Activated naive CD4-positive, alpha-beta T cell treated with anti-CD3 and anti-CD28 coated beads for 36 hours (primary cell): ENCODE measurements at regions not wholly inside any gene's neighbourhood (a gene's known extent, or its start where the extent isn't known, plus 50 kb on each side); places are given as distances from the start of the nearest gene placed in this dataset.

Experiments
- CTCF ChIA-PET: fragments of 350-600 bp; sonication (Branson Sonifier 250); formaldehyde crosslinking; loops from one replicate; lab custom pipeline; 2021; ENCODE audit warnings: antibody characterized with exemption; lab: Charles Lee
- DNase-seq: peaks from one replicate; pipeline ENCODE4 v3.0.0-alpha.2; 2020
- H3K27ac Mint-ChIP-seq: one replicate; pipeline ENCODE4 v1.8.0; 2021; ENCODE audit warnings: mild to moderate bottlenecking, mixed read lengths
- H3K27me3 Mint-ChIP-seq: one replicate; pipeline ENCODE4 v1.8.0; 2021; ENCODE audit warnings: low read depth, mixed read lengths
- H3K36me3 Mint-ChIP-seq: one replicate; pipeline ENCODE4 v1.8.0; 2021; ENCODE audit warnings: low read depth, mixed read lengths
- H3K4me1 Mint-ChIP-seq: one replicate; pipeline ENCODE4 v1.8.0; 2021; ENCODE audit warnings: low read depth, mixed read lengths
- H3K4me3 Mint-ChIP-seq: one replicate; pipeline ENCODE4 v1.8.0; 2021; ENCODE audit warnings: mild to moderate bottlenecking, moderate library complexity, mixed read lengths
- H3K9me3 Mint-ChIP-seq: one replicate; pipeline ENCODE4 v1.8.0; 2021; ENCODE audit warnings: mixed read lengths
- intact Hi-C: fragments of 100-400 bp; cut with micrococcal nuclease; formaldehyde crosslinking; loops from one replicate; pipeline ENCODE4 v1.15.1; 2023

DNA sequence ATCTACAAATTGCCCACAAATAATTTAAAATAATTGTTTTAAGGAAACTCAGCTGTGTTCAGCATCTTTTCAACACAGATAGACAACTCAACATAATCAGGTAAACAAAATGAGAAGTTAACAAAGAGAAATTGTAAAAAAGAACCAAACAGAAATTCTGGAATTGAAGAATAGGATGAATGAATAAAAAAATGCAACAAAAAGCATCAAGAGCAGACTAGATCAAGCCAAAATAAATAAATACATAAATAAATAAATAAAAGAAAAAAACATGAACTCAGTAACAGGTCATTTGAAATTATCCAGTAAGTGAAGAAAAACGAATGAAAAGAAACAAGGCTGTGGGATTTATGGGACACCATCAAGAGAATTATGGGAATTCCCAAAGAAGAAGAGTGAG is 94.0 kb upstream of the CDK6 start:
- intact Hi-C loops: no loop called here
- no peak for DNase-seq
- CTCF ChIA-PET: no interaction called here
- Mint-ChIP-seq H3K36me3 (no peaks in the 10 kb centered on the region), H3K4me1 (no peaks in the 10 kb centered on the region), H3K27ac (no peak overlapping the region), H3K4me3 (no peak overlapping the region), H3K9me3 (peaks cover 12% of the 10 kb centered on the region), H3K27me3 (peaks cover 17% of the 10 kb centered on the region)

DNA sequence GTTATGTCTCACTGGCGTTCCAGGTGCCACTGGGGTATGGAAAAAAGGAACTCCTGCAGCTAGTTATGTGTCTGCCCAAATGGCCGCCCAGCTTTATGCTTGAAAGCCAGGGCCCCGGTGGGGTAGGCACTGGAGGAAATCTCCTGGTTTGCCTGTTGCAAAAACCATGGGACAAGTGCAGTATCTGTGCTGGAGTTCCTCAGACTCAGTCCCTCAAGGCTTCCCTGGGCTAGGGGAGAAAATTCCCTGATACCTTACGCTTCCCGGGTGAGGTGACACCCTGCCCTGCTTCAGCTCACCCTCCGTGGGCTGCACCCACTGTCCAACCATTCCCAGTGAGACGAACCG is 90.3 kb upstream of the CDK6 start:
- H3K36me3 Mint-ChIP-seq: no peaks in the 10 kb centered on the region

DNA sequence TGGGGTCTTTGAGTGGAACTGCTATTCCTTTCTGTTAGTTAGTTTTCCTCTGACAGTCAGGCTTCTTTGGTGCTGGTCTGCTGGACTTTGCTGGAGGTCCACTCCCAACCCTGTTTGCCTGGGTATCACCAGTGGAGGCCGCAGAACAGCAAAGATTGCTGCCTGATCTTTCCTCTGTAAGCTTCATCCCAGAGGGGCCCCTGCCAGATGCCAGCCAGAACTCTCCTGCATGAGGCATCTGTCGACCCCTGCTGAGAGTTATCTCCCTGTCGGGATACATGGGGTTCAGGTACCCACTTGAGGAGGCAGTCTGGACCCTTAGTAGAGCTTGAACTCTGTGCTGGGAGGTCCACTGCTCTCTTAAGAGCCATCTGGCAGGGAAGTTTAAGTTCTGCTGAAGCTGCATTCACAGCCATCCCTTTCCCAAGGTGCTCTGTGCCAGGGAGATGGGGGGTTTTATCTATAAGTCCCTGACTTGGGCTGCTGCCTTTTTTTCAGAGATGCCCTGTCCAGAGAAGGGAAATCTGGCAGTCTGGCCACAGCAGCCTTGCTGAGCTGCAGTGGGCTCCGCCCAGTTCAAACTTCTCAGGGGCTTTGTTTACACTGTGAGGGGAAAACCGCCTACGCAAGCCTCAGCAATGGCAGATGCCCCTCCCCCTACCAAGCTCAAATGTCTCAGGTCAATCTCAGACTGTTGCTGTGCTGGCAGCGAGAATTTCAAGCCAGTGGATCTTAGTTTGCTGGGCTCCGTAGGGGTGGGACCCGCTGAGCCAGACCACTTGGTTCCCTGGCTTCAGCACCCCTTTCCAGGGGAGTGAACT is 89.7 kb upstream of the CDK6 start:
- Mint-ChIP-seq H3K27ac (no peak overlapping the region), H3K4me3 (no peak overlapping the region), H3K36me3 (no peaks in the 10 kb centered on the region), H3K4me1 (no peaks in the 10 kb centered on the region), H3K9me3 (peaks cover 6% of the 10 kb centered on the region), H3K27me3 (peaks cover 17% of the 10 kb centered on the region)
- intact Hi-C loops: no loop called here
- CTCF ChIA-PET: interaction anchor here (0.6 kb wide), 1 partner anchor 24 kb away, joined by 3 read pairs; no protein-coding TSS in a partner anchor
- no peak for DNase-seq

More for the DNA sequence above, 90.3 kb upstream of the CDK6 start:
- CTCF ChIA-PET: interaction anchor here (0.6 kb wide), 1 partner anchor 23 kb away, joined by 3 read pairs; no protein-coding TSS in a partner anchor
- no peaks in the 10 kb centered on the region for H3K4me1 Mint-ChIP-seq
- DNase-seq: no peak
- intact Hi-C loops: no loop called here
- peaks cover 17% of the 10 kb centered on the region for H3K27me3 Mint-ChIP-seq
- H3K4me3 Mint-ChIP-seq: no peak overlapping the region
- peaks cover 10% of the 10 kb centered on the region for H3K9me3 Mint-ChIP-seq
- H3K27ac Mint-ChIP-seq: no peak overlapping the region

DNA sequence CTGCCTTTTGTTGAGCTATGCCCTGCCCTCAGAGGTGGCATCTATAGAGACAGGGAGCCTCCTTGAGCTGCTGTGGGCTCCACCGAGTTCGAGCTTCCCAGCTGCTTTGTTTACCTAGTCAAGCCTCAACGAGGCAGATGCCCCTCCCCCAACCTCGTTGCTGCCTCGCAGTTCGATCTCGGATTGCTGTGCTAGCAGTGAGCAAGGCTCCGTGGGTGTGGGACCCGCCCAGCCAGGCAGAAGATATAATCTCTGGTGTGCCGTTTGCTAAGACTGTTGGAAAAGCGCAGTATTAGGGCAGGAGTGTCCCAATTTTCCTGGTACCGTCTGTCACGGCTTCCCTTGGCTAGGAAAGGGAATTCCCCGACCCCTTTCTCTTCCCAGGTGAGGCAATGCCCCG is 88.4 kb upstream of the CDK6 start:
- Mint-ChIP-seq H3K27ac (no peak overlapping the region), H3K27me3 (peaks cover 16% of the 10 kb centered on the region), H3K9me3 (no peaks in the 10 kb centered on the region), H3K36me3 (no peaks in the 10 kb centered on the region), H3K4me3 (no peak overlapping the region), H3K4me1 (no peaks in the 10 kb centered on the region)
- intact Hi-C loops: no loop called here
- CTCF ChIA-PET: no interaction called here
- no peak for DNase-seq

DNA sequence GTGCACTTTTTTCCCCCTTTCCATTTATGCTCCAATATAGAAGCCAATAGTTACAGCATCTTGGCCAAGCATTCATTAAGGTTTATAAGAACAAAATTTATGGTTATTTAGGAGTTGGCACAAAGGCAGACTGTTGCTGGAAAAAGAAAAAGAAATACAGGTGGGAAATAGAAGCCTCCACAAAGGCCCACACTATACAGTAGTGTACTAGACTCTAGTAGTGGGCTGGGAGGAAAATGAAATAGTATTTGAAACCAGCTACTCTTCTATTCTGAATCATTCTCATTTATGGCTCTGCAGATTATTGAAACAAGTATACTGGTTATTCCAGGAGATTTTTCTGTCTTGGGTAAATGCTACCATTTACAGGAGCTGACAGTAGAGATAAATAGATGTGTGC is 80.9 kb upstream of the CDK6 start:
- intact Hi-C loops: no loop called here
- Mint-ChIP-seq H3K27me3 (peaks cover 2% of the 10 kb centered on the region), H3K27ac (no peak overlapping the region), H3K9me3 (no peaks in the 10 kb centered on the region), H3K36me3 (no peaks in the 10 kb centered on the region), H3K4me1 (no peaks in the 10 kb centered on the region), H3K4me3 (no peak overlapping the region)
- no peak for DNase-seq
- CTCF ChIA-PET: interaction anchor here (0.7 kb wide), 1 partner anchor 437 kb away, joined by 4 read pairs; no protein-coding TSS in a partner anchor

DNA sequence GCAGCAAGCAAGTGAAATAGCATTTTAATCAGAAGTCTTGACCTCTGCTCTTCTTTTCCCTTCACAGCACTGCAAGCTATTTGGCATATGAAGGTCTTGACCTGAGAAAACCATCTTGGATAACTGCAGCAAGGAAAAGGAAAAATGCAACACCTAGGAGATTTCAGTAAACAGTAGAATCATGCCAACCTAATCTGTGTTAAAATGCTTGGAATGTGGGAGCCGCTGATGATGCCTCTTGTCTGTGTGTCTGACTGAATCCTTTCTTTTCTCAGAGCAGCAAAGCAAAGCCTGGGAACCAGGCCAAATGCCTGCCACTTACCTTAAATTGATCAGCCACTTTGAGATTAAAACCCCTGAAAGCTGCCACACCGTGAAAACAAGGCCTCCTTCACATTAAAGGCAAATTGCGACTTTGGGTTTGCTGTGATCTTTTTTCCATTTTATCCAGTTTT is 80.4 kb upstream of the CDK6 start:
- Mint-ChIP-seq H3K36me3 (no peaks in the 10 kb centered on the region), H3K4me1 (no peaks in the 10 kb centered on the region), H3K4me3 (no peak overlapping the region), H3K27ac (no peak overlapping the region), H3K27me3 (peaks cover 2% of the 10 kb centered on the region), H3K9me3 (no peaks in the 10 kb centered on the region)
- intact Hi-C loops: no loop called here
- CTCF ChIA-PET: interaction anchor here (0.7 kb wide), 1 partner anchor 437 kb away, joined by 4 read pairs; no protein-coding TSS in a partner anchor
- DNase-seq: no peak

DNA sequence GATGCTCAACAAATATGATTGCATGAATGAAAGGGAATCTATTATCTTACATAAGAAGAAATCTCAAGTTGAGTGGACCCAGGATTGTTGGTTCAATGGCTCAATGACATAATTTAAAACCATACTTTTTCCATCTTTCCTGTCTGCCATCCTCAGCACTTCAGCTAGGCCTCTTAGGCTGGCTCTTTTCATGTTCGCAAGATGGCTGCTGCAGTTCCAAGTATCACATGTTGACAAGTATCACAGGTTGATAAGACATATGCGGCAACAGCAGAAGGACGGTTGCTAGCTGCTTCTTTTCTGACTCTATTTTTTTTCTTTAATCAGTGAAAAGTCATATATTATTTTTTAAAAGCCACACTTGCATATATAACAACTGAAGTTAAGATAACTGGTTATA is 79.0 kb upstream of the CDK6 start:
- Mint-ChIP-seq H3K36me3 (no peaks in the 10 kb centered on the region), H3K27ac (no peak overlapping the region), H3K27me3 (no peaks in the 10 kb centered on the region), H3K4me1 (no peaks in the 10 kb centered on the region), H3K9me3 (no peaks in the 10 kb centered on the region), H3K4me3 (no peak overlapping the region)
- intact Hi-C loops: no loop called here
- DNase-seq: no peak
- CTCF ChIA-PET: no interaction called here

DNA sequence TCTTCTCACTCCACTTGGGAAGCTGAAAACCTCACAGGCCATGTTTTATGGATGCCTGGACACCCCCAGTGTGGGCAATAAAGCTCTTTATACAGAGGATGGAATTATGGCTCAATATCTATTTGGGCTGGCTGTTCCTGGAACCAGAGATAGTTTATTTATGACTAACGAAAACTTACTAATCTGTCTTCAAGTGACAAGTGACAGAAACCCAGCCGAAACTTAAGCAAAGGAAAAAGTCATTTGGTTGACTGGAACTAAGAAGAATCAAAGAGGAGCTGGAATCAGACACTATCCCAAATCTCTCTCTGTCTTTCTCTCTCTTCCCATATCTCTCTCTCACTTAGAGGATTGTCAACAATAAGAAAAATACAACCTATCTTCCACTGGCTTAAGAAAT is 78.3 kb upstream of the CDK6 start:
- no peaks in the 10 kb centered on the region for H3K4me1 Mint-ChIP-seq
- intact Hi-C loops: no loop called here
- no peak overlapping the region for H3K27ac Mint-ChIP-seq
- H3K9me3 Mint-ChIP-seq: no peaks in the 10 kb centered on the region
- H3K36me3 Mint-ChIP-seq: no peaks in the 10 kb centered on the region
- H3K4me3 Mint-ChIP-seq: no peak overlapping the region
- CTCF ChIA-PET: no interaction called here
- DNase-seq: no peak
- H3K27me3 Mint-ChIP-seq: no peaks in the 10 kb centered on the region

DNA sequence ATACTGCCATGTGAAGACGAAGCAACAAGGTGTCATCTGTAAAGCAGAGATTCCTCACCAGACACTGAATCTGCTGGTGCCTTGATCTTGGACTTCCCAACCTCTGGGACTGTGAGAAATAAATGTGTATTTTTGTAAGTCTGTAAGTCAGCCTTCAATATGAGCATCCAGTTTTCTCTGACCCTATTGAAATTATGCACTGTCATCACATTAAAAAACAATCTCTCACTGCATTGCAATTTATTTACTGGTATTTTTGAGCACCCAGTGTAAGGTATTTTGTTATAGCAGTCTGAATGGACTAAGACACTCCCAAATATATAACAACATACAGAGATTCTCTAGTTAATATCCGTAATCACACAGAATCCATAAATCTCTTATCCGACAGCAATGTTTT is 77.5 kb upstream of the CDK6 start:
- H3K36me3 Mint-ChIP-seq: no peaks in the 10 kb centered on the region
- no peaks in the 10 kb centered on the region for H3K9me3 Mint-ChIP-seq
- no peak overlapping the region for H3K27ac Mint-ChIP-seq
- intact Hi-C loops: no loop called here
- no peaks in the 10 kb centered on the region for H3K27me3 Mint-ChIP-seq
- H3K4me1 Mint-ChIP-seq: no peaks in the 10 kb centered on the region
- no peak overlapping the region for H3K4me3 Mint-ChIP-seq
- DNase-seq: no peak
- CTCF ChIA-PET: no interaction called here

DNA sequence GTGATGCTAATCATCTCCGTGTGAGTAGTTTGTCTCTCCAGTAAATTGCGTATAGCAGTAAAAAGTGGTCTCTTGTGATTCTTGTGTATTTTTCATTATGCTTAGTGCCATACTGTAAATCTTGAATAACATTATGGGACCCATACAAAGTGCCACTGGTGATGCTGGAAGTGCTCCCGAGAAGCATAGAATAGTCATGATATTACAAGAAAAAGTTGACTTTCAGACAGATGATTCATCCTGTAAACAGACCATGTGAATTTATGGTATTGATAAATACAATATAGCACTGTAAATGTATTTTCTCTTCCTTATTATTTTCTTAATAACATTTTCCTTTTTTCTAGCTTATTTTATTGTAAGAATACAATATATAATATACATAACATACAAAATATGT is 74.6 kb upstream of the CDK6 start:
- Mint-ChIP-seq H3K4me3 (no peak overlapping the region), H3K4me1 (peaks cover 4% of the 10 kb centered on the region), H3K27ac (no peak overlapping the region), H3K27me3 (peaks cover 5% of the 10 kb centered on the region), H3K9me3 (peaks cover 1% of the 10 kb centered on the region), H3K36me3 (no peaks in the 10 kb centered on the region)
- DNase-seq: no peak
- intact Hi-C loops: no loop called here
- CTCF ChIA-PET: no interaction called here

DNA sequence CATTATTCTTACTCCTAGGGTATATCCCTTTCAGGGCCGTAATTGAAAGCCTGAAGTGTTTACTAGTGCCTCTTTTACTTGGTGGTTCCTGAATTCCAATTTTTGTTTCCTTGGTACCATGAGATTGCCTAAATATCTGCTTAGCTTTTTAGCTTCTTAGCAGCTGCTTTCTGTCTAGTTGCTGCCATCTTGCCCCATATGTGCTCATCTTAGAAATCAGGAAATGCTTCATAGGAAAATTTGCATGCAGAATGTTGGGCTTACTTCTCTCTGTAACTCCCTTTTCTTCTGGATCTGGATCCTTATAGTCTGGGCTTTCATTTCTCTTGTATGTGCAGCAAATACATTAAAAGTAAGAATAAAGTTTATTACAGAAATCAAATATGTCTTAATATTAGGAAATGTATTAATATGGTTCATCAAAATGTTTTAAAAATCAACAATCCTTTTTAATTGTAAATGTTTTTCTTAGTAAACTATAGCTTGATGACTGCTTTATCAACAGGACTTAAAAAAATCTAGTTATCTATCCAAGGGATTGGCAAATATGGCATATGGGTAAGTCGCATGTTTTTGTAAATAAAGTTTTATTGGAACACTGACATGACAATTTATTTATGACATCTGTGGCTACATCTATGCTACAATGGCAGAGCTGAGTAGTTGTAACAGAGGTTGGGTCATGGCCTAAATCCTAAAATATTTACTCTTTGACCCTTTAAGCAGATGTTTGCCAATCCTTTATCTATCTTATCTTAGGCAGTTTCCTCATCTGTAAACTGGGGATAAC is 73.5 kb upstream of the CDK6 start:
- intact Hi-C loops: no loop called here
- no peak overlapping the region for H3K4me3 Mint-ChIP-seq
- DNase-seq: no peak
- H3K9me3 Mint-ChIP-seq: peaks cover 1% of the 10 kb centered on the region
- peaks cover 9% of the 10 kb centered on the region for H3K4me1 Mint-ChIP-seq
- H3K27me3 Mint-ChIP-seq: peaks cover 5% of the 10 kb centered on the region
- CTCF ChIA-PET: no interaction called here
- H3K27ac Mint-ChIP-seq: no peak overlapping the region
- H3K36me3 Mint-ChIP-seq: no peaks in the 10 kb centered on the region

DNA sequence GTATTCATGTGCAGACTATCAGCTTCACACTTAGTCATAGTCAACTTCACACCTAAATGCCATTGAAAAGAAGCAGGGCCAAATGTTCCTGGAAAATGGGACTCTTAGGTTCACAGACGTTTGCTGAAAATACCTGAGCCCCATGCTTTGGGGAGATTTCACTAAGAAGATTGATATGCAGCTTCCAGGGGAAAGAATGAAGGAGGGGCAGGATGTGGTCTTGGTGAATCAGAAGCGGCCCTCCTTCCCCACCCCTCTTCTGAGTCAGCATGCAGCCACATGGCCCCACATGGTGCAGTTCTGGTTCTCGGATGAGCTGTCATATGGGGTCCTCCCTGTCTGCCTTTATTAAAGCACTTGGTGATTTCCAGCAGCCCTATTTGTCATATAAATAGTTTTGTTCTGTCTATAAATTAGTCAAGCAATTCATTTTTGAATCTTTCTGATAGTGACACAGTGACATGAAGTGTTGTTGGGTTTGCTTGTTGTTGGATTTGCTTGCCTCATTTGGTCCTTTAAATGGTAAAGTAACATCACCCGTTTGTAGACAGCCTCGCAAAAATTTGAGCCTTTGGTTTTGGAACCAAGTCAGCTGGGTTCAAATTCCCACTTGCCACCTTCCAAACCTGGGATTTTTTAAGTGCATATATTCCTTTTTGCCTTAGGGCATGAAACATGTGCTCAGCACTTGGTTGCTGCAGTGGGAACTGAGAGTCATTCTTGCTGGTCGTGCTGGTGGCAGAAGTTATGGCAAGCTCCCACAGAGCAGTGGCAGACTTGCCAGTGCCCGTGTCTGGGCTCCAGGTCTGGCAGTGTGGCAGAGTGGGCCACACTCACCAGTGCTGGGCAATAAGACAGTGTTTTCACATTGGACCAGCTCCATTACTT is 68.1 kb upstream of the CDK6 start:
- Mint-ChIP-seq H3K27me3 (peaks cover 5% of the 10 kb centered on the region), H3K36me3 (peaks cover 6% of the 10 kb centered on the region), H3K4me1 (peaks cover 26% of the 10 kb centered on the region), H3K27ac (peak overlapping the region; percentile 84), H3K4me3 (peak overlapping the region; percentile 18), H3K9me3 (peaks cover 9% of the 10 kb centered on the region)
- intact Hi-C loops: loop anchor here (1.0 to 5.0 kb wide), 28 partner anchors 29 to 1752 kb away; partner anchors contain the start of genes AKAP9, FAM133B, PEX1 and RBM48
- peak; percentile 96 for DNase-seq
- CTCF ChIA-PET: interaction anchor here (0.7 to 2.0 kb wide), 10 partner anchors 50 to 208 kb away, joined by 3 to 6 read pairs (median 4); no protein-coding TSS in a partner anchor
